ENCODE measurements at regions not wholly inside any gene's neighbourhood (a gene's known extent, or its start where the extent isn't known, plus 50 kb on each side); places are given as distances from the start of the nearest gene placed in this dataset.

DNA sequence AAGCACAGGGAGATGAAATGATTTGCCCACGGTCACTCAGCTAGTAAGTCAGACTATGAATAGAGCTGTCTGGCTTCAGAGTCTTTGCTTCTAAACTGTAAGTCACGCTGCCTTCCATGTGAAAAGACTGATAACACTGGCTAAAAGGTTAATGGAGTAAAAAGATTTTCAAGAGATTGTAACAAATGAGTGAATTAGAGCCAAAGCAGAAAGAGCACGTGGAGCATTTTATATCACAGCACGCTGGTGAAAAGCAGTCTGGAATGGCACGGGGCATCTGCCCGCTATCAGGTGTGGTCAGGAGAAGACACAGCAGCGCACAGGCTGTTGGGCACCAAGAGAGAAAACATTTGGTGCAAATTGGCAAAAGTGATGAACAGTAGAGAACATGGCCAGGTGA is 144.8 kb upstream of the GALNT2 start:
- Histone ChIP-seq H3K27ac (ENCODE audit: extremely low read depth, low read depth, low read length) (no peak overlapping the region), H3K4me3 (ENCODE audit: low read depth, low read length) (no peak overlapping the region), H3K4me1 (ENCODE audit: control insufficient read depth, insufficient read depth, low read length) (no peaks in the 10 kb centered on the region), H3K9me3 (ENCODE audit: control insufficient read depth, insufficient read depth, low read depth, low read length) (no peaks in the 10 kb centered on the region), H3K36me3 (ENCODE audit: control insufficient read depth in 2 of 2, insufficient read depth in 1 of 2, low read length in 2 of 2) (no peaks in the 10 kb centered on the region)
- ChIA-PET CTCF (no interaction called here), POLR2A (no interaction called here)
- no peak for TF ChIP-seq HOXC10 (CRISPR knock-in tag; IDR thresholded peaks at IDR 0.05)
- TF ChIP-seq ZSCAN16 (tag by site-specific recombination; IDR thresholded peaks at IDR 0.05) = no peak
- TF ChIP-seq ZNF624 (tag by site-specific recombination; IDR thresholded peaks at IDR 0.05) = no peak
- no peak for TF ChIP-seq ZNF24 (tag by site-specific recombination; IDR thresholded peaks at IDR 0.05)
- no peak for TF ChIP-seq ZNF560 (tag by site-specific recombination; IDR thresholded peaks at IDR 0.05; ENCODE audit: borderline replicate concordance)
- no peak for TF ChIP-seq PRDM1 (tag by site-specific recombination; IDR thresholded peaks at IDR 0.05)
- TF ChIP-seq, protein P1, sequence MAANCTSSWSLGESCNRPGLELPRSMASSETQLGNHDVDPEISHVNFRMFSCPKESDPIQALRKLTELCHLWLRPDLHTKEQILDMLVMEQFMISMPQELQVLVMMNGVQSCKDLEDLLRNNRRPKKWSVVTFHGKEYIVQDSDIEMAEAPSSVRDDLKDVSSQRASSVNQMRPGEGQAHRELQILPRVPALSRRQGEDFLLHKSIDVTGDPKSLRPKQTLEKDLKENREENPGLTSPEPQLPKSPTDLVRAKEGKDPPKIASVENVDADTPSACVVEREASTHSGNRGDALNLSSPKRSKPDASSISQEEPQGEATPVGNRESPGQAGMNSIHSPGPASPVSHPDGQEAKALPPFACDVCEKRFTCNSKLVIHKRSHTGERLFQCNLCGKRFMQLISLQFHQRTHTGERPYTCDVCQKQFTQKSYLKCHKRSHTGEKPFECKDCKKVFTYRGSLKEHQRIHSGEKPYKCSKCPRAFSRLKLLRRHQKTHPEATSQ (tag by site-specific recombination; IDR thresholded peaks at IDR 0.05) = no peak
- TF ChIP-seq PATZ1 (tag by site-specific recombination; IDR thresholded peaks at IDR 0.05) = no peak
- TF ChIP-seq ZNF701 (tag by site-specific recombination; IDR thresholded peaks at IDR 0.05) = no peak
- TF ChIP-seq ZNF398 (tag by site-specific recombination; IDR thresholded peaks at IDR 0.05) = no peak
- no peak for TF ChIP-seq ZNF2 (tag by site-specific recombination; IDR thresholded peaks at IDR 0.05)

GRCh38 chr1:229924639-229925038 is 142.4 kb upstream of the GALNT2 start:
- Histone ChIP-seq H3K9me3 (ENCODE audit: control insufficient read depth, insufficient read depth, low read depth, low read length) (no peaks in the 10 kb centered on the region), H3K27ac (ENCODE audit: extremely low read depth, low read depth, low read length) (no peak overlapping the region), H3K4me3 (ENCODE audit: low read depth, low read length) (no peak overlapping the region), H3K36me3 (ENCODE audit: control insufficient read depth in 2 of 2, insufficient read depth in 1 of 2, low read length in 2 of 2) (no peaks in the 10 kb centered on the region), H3K4me1 (ENCODE audit: control insufficient read depth, insufficient read depth, low read length) (no peaks in the 10 kb centered on the region)
- CTCF ChIA-PET = interaction anchor here (0.6 to 0.8 kb wide), 2 partner anchors 76 to 216 kb away, joined by 3 to 5 read pairs; no protein-coding TSS in a partner anchor
- POLR2A ChIA-PET = interaction anchor here (0.6 kb wide), 1 partner anchor 1650 kb away, joined by 4 read pairs; no protein-coding TSS in a partner anchor
- TF ChIP-seq OVOL3 (tag by site-specific recombination; IDR thresholded peaks at IDR 0.05) (no peak), ZSCAN23 (tag by site-specific recombination; IDR thresholded peaks at IDR 0.05) (no peak), HOXD13 (CRISPR knock-in tag; IDR thresholded peaks at IDR 0.05; ENCODE audit: borderline replicate concordance) (no peak)

DNA sequence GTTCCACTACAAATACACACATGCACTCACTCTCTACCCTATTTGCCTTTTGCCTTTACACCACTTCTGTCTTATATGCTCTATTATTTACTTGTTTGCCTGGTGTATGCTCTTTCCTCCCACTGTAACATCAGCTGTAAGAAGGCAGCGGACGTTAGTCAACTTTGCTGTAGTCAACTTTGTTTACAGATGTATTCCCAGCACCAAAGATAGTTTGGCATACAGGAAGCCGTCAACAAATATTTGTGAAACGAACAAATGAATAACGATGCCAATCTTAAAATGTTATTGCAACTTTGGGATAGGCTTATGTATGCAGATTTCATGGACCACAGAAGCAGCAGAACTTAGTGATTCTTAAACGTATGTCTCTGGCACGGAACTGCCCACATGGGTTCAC is 138.3 kb upstream of the GALNT2 start:
- no peaks in the 10 kb centered on the region for H3K9me3 ChIP-seq (ENCODE audit: control insufficient read depth, insufficient read depth, low read depth, low read length)
- H3K27ac ChIP-seq (ENCODE audit: extremely low read depth, low read depth, low read length) = no peak overlapping the region
- H3K4me3 ChIP-seq (ENCODE audit: low read depth, low read length) = no peak overlapping the region
- no peaks in the 10 kb centered on the region for H3K4me1 ChIP-seq (ENCODE audit: control insufficient read depth, insufficient read depth, low read length)
- ChIA-PET CTCF (interaction anchor here (0.6 kb wide), 4 partner anchors 14 to 121 kb away, joined by 3 to 6 read pairs (median 4); no protein-coding TSS in a partner anchor), POLR2A (no interaction called here)
- no peaks in the 10 kb centered on the region for H3K36me3 ChIP-seq (ENCODE audit: control insufficient read depth in 2 of 2, insufficient read depth in 1 of 2, low read length in 2 of 2)
- TF ChIP-seq ZFP37 (tag by site-specific recombination; IDR thresholded peaks at IDR 0.05) = no peak
- TF ChIP-seq, protein P2, sequence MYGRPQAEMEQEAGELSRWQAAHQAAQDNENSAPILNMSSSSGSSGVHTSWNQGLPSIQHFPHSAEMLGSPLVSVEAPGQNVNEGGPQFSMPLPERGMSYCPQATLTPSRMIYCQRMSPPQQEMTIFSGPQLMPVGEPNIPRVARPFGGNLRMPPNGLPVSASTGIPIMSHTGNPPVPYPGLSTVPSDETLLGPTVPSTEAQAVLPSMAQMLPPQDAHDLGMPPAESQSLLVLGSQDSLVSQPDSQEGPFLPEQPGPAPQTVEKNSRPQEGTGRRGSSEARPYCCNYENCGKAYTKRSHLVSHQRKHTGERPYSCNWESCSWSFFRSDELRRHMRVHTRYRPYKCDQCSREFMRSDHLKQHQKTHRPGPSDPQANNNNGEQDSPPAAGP (tag by site-specific recombination; IDR thresholded peaks at IDR 0.05) = no peak
- no peak for TF ChIP-seq ZNF239 (tag by site-specific recombination; IDR thresholded peaks at IDR 0.05)
- TF ChIP-seq, protein P3, sequence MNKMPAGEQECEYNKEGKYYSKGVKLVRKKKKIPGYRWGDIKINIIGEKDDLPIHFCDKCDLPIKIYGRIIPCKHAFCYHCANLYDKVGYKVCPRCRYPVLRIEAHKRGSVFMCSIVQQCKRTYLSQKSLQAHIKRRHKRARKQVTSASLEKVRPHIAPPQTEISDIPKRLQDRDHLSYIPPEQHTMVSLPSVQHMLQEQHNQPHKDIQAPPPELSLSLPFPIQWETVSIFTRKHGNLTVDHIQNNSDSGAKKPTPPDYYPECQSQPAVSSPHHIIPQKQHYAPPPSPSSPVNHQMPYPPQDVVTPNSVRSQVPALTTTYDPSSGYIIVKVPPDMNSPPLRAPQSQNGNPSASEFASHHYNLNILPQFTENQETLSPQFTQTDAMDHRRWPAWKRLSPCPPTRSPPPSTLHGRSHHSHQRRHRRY (tag by site-specific recombination; IDR thresholded peaks at IDR 0.05) = no peak
- TF ChIP-seq ZBTB7A (tag by site-specific recombination; IDR thresholded peaks at IDR 0.05; ENCODE audit: low read depth) = no peak
- TF ChIP-seq ZNF2 (tag by site-specific recombination; IDR thresholded peaks at IDR 0.05) = no peak
- TF ChIP-seq, protein P4, sequence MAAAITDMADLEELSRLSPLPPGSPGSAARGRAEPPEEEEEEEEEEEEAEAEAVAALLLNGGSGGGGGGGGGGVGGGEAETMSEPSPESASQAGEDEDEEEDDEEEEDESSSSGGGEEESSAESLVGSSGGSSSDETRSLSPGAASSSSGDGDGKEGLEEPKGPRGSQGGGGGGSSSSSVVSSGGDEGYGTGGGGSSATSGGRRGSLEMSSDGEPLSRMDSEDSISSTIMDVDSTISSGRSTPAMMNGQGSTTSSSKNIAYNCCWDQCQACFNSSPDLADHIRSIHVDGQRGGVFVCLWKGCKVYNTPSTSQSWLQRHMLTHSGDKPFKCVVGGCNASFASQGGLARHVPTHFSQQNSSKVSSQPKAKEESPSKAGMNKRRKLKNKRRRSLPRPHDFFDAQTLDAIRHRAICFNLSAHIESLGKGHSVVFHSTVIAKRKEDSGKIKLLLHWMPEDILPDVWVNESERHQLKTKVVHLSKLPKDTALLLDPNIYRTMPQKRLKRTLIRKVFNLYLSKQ (tag by site-specific recombination; IDR thresholded peaks at IDR 0.05; ENCODE audit: borderline replicate concordance) = no peak
- no peak for TF ChIP-seq ZIC2 (tag by site-specific recombination; IDR thresholded peaks at IDR 0.05)
- no peak for TF ChIP-seq ZNF571 (tag by site-specific recombination; IDR thresholded peaks at IDR 0.05)

Measured in HEK293 (cell line).